ENCODE measurements at regions not wholly inside any gene's neighbourhood (a gene's known extent, or its start where the extent isn't known, plus 50 kb on each side); places are given as distances from the start of the nearest gene placed in this dataset.

- Histone ChIP-seq H3K4me3 (no peak overlapping the region), H3K27ac (no peak overlapping the region), H3K4me1 (peaks cover 3% of the 10 kb centered on the region), H3K27me3 (no peaks in the 10 kb centered on the region), H3K9me3 (no peaks in the 10 kb centered on the region), H3K36me3 (replicated peaks in 1 of 2; ENCODE audit: insufficient read depth in 1 of 2, low read depth in 2 of 2) (no peaks in the 10 kb centered on the region)
- 36 to 54% methylated on average over 2 of the region's 2 CpGs for WGBS, 2 donors
- ATAC-seq (no peak), DNase-seq (no peak)
- intact Hi-C loops (cut with DNase I), result no loop called here
- TF ChIP-seq CTCF (IDR thresholded peaks at IDR 0.05) (no peak), POLR2A (IDR thresholded peaks at IDR 0.05) (no peak)
These were observed 117.5 kb upstream of the COL21A1 start for GRCh38 chr6:56364827-56365339.

- intact Hi-C loops (cut with DNase I), result no loop called here
- TF ChIP-seq CTCF (IDR thresholded peaks at IDR 0.05) (no peak), POLR2A (IDR thresholded peaks at IDR 0.05) (no peak)
These were observed 117.0 kb upstream of the COL21A1 start for GRCh38 chr6:56364431-56364826.

GRCh38 chr6:56363796-56364430, 116.5 kb upstream of the COL21A1 start:
- no peak overlapping the region for H3K27ac ChIP-seq
- TF ChIP-seq CTCF (IDR thresholded peaks at IDR 0.05) (no peak), POLR2A (IDR thresholded peaks at IDR 0.05) (no peak)
- 54 to 65% methylated on average over 5 of the region's 5 CpGs for WGBS, 2 donors
- no peaks in the 10 kb centered on the region for H3K36me3 ChIP-seq (replicated peaks in 1 of 2; ENCODE audit: insufficient read depth in 1 of 2, low read depth in 2 of 2)
- intact Hi-C loops (cut with DNase I), result no loop called here
- no peaks in the 10 kb centered on the region for H3K4me1 ChIP-seq
- no peaks in the 10 kb centered on the region for H3K27me3 ChIP-seq
- ATAC-seq, result no peak
- H3K9me3 ChIP-seq, result no peaks in the 10 kb centered on the region
- DNase-seq, result no peak
- H3K4me3 ChIP-seq, result no peak overlapping the region

More at GRCh38 chr6:56364431-56364826, 117.0 kb upstream of the COL21A1 start:
- no peaks in the 10 kb centered on the region for H3K4me1 ChIP-seq
- no peak for ATAC-seq
- H3K9me3 ChIP-seq, result no peaks in the 10 kb centered on the region
- DNase-seq, result no peak
- H3K4me3 ChIP-seq, result no peak overlapping the region
- H3K27ac ChIP-seq, result no peak overlapping the region
- no peaks in the 10 kb centered on the region for H3K36me3 ChIP-seq (replicated peaks in 1 of 2; ENCODE audit: insufficient read depth in 1 of 2, low read depth in 2 of 2)
- no peaks in the 10 kb centered on the region for H3K27me3 ChIP-seq

GRCh38 chr6:56361812-56362211, 114.4 kb upstream of the COL21A1 start:
- no peak for TF ChIP-seq POLR2A (IDR thresholded peaks at IDR 0.05)
- TF ChIP-seq CTCF (IDR thresholded peaks at IDR 0.05), result no peak
- ATAC-seq (no peak), DNase-seq (no peak)
- Histone ChIP-seq H3K9me3 (no peaks in the 10 kb centered on the region), H3K36me3 (replicated peaks in 1 of 2; ENCODE audit: insufficient read depth in 1 of 2, low read depth in 2 of 2) (no peaks in the 10 kb centered on the region), H3K27ac (no peak overlapping the region), H3K4me1 (no peaks in the 10 kb centered on the region), H3K4me3 (no peak overlapping the region), H3K27me3 (no peaks in the 10 kb centered on the region)
- 74 to 86% methylated on average over 4 of the region's 4 CpGs for WGBS, 2 donors
- intact Hi-C loops (cut with DNase I), result no loop called here

All from body of pancreas (tissue), 4 donors.